ENCODE measurements at regions not wholly inside any gene's neighbourhood (a gene's known extent, or its start where the extent isn't known, plus 50 kb on each side); places are given as distances from the start of the nearest gene placed in this dataset.

GRCh38 chr17:77826132-77826873 is 132.2 kb upstream of the TNRC6C start:
- DNase-seq (ENCODE audit: low read depth, low spot score), result no peak
- no peak overlapping the region for H3K4me3 ChIP-seq (ENCODE audit: low read depth, low read length)
- ChIA-PET CTCF (no interaction called here), POLR2A (no interaction called here)
- no peak for TF ChIP-seq CTCF (IDR thresholded peaks at IDR 0.05; ENCODE audit: insufficient read depth, low read length, missing control alignments)

GRCh38 chr17:77827039-77827438 is 131.5 kb upstream of the TNRC6C start:
- no peak for DNase-seq (ENCODE audit: low read depth, low spot score)
- no peak overlapping the region for H3K4me3 ChIP-seq (ENCODE audit: low read depth, low read length)
- POLR2A ChIA-PET, result no interaction called here
- TF ChIP-seq CTCF (IDR thresholded peaks at IDR 0.05; ENCODE audit: insufficient read depth, low read length, missing control alignments), result no peak
- CTCF ChIA-PET, result no interaction called here

DNA sequence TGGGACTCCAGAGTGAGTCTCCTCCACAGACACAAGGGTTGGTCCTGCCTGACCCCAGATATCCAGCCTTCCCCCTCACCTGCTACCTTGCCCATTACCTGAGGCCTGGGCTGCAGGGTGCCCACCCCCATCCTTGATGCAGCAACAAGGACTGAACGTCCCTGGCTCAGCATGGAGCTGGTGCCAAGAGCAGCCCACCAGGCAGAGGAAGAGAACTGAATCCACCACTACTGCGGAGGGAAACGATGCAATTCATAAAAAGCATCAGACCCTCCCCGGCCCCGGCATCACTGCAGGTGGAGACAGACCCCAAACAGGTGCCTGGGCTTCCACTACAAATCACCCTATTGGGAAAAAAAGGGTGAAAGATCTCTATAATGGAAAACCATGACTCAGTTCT is 131.0 kb upstream of the TNRC6C start:
- no peak for TF ChIP-seq CTCF (IDR thresholded peaks at IDR 0.05; ENCODE audit: insufficient read depth, low read length, missing control alignments)
- ChIA-PET POLR2A (no interaction called here), CTCF (interaction anchor here (1.4 kb wide), 1 partner anchor 186 kb away, joined by 3 read pairs; no protein-coding TSS in a partner anchor)
- no peak overlapping the region for H3K4me3 ChIP-seq (ENCODE audit: low read depth, low read length)
- DNase-seq (ENCODE audit: low read depth, low spot score), result no peak

- no peak for DNase-seq (ENCODE audit: low read depth, low spot score)
- TF ChIP-seq CTCF (IDR thresholded peaks at IDR 0.05; ENCODE audit: insufficient read depth, low read length, missing control alignments), result no peak
- ChIA-PET POLR2A (no interaction called here), CTCF (interaction anchor here (1.4 kb wide), 1 partner anchor 185 kb away, joined by 3 read pairs; no protein-coding TSS in a partner anchor)
- no peak overlapping the region for H3K4me3 ChIP-seq (ENCODE audit: low read depth, low read length)
Observed at GRCh38 chr17:77828749-77829539, 129.6 kb upstream of the TNRC6C start.

GRCh38 chr17:77829843-77830799 is 128.4 kb upstream of the TNRC6C start:
- no peak for TF ChIP-seq CTCF (IDR thresholded peaks at IDR 0.05; ENCODE audit: insufficient read depth, low read length, missing control alignments)
- H3K4me3 ChIP-seq (ENCODE audit: low read depth, low read length), result no peak overlapping the region
- DNase-seq (ENCODE audit: low read depth, low spot score), result no peak
- POLR2A ChIA-PET, result interaction anchor here (1.0 kb wide), 1 partner anchor 51 kb away, joined by 4 read pairs; no protein-coding TSS in a partner anchor
- CTCF ChIA-PET, result interaction anchor here (0.6 kb wide), 1 partner anchor 644 kb away, joined by 3 read pairs; no protein-coding TSS in a partner anchor

Measured in AG04449 (cell line).